ENCODE measurements at regions not wholly inside any gene's neighbourhood (a gene's known extent, or its start where the extent isn't known, plus 50 kb on each side); places are given as distances from the start of the nearest gene placed in this dataset.

GRCh38 chr9:25570802-25571201 is 107.4 kb downstream of the TUSC1 start:
- TF ChIP-seq, protein P1, sequence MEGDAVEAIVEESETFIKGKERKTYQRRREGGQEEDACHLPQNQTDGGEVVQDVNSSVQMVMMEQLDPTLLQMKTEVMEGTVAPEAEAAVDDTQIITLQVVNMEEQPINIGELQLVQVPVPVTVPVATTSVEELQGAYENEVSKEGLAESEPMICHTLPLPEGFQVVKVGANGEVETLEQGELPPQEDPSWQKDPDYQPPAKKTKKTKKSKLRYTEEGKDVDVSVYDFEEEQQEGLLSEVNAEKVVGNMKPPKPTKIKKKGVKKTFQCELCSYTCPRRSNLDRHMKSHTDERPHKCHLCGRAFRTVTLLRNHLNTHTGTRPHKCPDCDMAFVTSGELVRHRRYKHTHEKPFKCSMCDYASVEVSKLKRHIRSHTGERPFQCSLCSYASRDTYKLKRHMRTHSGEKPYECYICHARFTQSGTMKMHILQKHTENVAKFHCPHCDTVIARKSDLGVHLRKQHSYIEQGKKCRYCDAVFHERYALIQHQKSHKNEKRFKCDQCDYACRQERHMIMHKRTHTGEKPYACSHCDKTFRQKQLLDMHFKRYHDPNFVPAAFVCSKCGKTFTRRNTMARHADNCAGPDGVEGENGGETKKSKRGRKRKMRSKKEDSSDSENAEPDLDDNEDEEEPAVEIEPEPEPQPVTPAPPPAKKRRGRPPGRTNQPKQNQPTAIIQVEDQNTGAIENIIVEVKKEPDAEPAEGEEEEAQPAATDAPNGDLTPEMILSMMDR (IDR thresholded peaks at IDR 0.05), result no peak
- TF ChIP-seq POLR2A (IDR thresholded peaks at IDR 0.05) (no peak), EP300 (IDR thresholded peaks at IDR 0.05) (no peak)
